Spleen (tissue), 7 donors: ENCODE measurements at regions not wholly inside any gene's neighbourhood (a gene's known extent, or its start where the extent isn't known, plus 50 kb on each side); places are given as distances from the start of the nearest gene placed in this dataset.
"Not testable (repeated sequence)": the region's sequence is repeated elsewhere in the genome, so short reads cannot be mapped to it uniquely, and the experiment has no call there.

Experiments
- POLR2A ChIP-seq, 3 donors: fragments of 450-650 bp; IDR thresholded peaks; one replicate each; pipeline ENCODE4 v1.5.1; 2017; ENCODE audit warnings: antibody characterized with exemption in 3 of 3, mild to moderate bottlenecking in 1 of 3
- POLR2AphosphoS5 ChIP-seq, 3 donors: sonication (generic); formaldehyde crosslinking; IDR thresholded peaks; one replicate each; pipeline ENCODE4 v1.5.1; 2017; ENCODE audit warnings: antibody characterized with exemption in 3 of 3
- TF ChIP-seq, protein P1 (sequence below), 11 experiments: fragments of 200-600 bp in 7 of 11; fragments of 450-650 bp in 4 of 11; sonication (generic) in 4 of 11; IDR thresholded peaks in 8 of 11; conservative IDR thresholded peaks in 3 of 11; 1 replicate in 7 of 11; 2 replicates in 4 of 11; pipeline versions ENCODE4 v1.4.0 to v1.8.0; 2016 to 2021; ENCODE audit warnings: antibody characterized with exemption in 11 of 11, inconsistent platforms in 4 of 11, mild to moderate bottlenecking in 1 of 11
- donor health status: DM: no; HTN: no; CAD: no; lungs with moderate emphysema.
- donor health status: DM: no; HTN: no; CAD: no.
- donor health status: DM: no; HTN: no; CAD: no.

DNA sequence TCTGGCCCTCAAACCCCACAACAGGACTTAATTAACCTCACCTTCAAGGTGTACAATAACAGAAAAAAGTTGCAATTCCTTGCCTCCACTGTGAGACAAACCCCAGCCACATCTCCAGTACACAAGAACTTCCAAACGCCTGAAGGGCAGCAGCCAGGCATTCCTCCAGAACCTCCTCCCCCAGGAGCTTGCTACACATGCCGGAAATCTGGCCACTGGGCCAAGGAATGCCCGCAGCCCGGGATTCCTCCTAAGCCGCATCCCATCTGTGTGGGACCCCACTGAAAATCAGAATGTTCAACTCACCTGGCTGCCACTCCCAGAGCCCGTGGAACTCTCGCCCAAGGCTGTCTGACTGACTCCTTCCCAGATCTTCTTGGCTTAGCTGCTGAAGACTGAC lies 901.5 kb downstream of the TAF11L14 start:
- TF ChIP-seq, protein P1, sequence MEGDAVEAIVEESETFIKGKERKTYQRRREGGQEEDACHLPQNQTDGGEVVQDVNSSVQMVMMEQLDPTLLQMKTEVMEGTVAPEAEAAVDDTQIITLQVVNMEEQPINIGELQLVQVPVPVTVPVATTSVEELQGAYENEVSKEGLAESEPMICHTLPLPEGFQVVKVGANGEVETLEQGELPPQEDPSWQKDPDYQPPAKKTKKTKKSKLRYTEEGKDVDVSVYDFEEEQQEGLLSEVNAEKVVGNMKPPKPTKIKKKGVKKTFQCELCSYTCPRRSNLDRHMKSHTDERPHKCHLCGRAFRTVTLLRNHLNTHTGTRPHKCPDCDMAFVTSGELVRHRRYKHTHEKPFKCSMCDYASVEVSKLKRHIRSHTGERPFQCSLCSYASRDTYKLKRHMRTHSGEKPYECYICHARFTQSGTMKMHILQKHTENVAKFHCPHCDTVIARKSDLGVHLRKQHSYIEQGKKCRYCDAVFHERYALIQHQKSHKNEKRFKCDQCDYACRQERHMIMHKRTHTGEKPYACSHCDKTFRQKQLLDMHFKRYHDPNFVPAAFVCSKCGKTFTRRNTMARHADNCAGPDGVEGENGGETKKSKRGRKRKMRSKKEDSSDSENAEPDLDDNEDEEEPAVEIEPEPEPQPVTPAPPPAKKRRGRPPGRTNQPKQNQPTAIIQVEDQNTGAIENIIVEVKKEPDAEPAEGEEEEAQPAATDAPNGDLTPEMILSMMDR (IDR thresholded peaks at IDR 0.05 in 8 of 11, conservative IDR thresholded peaks at IDR 0.05 in 3 of 11): not testable (repeated sequence)
- not testable (repeated sequence) for TF ChIP-seq POLR2AphosphoS5, POLR2A (IDR thresholded peaks at IDR 0.05)
